PC-9 (cell line): ENCODE measurements at regions not wholly inside any gene's neighbourhood (a gene's known extent, or its start where the extent isn't known, plus 50 kb on each side); places are given as distances from the start of the nearest gene placed in this dataset.
"Not testable (repeated sequence)": the region's sequence is repeated elsewhere in the genome, so short reads cannot be mapped to it uniquely, and the experiment has no call there.

ENCODE experiments used
- BruUV-seq: library from RNA; stranded (reverse); fragments of 400-500 nt; replicated peaks from 2 replicates; lab custom pipeline; 2021; lab: Mats Ljungman, UMichigan
- CTCF ChIA-PET: fragments of 300-600 bp; sonication (Branson Sonifier 250); formaldehyde crosslinking; loops from one replicate; lab custom pipeline; 2022; ENCODE audit warnings: antibody characterized with exemption; lab: Charles Lee
- POLR2A ChIA-PET: fragments of 300-600 bp; sonication (Branson Sonifier 250); formaldehyde crosslinking; loops from one replicate; lab custom pipeline; 2022; ENCODE audit warnings: antibody characterized with exemption; ENCODE audit not compliant: unreplicated experiment; lab: Charles Lee
- DNase-seq, 2 experiments: peaks; one replicate each; pipeline versions ENCODE4 v3.0.0 to v3.0.0-alpha.2; 2015 to 2022; ENCODE audit warnings: mixed read lengths in 1 of 2
- H2AFZ ChIP-seq: fragments of 200-600 bp; sonication (generic); 2 replicates; pipeline ENCODE4 v1.8.1; 2017; ENCODE audit warnings: antibody characterized with exemption
- H3F3A ChIP-seq: fragments of 200-600 bp; sonication (generic); 2 replicates; pipeline ENCODE4 v1.8.1; 2017; ENCODE audit warnings: antibody characterized with exemption, mild to moderate bottlenecking, low read depth; ENCODE audit not compliant: insufficient read depth
- H3K27ac ChIP-seq: fragments of 200-600 bp; sonication (generic); 2 replicates; pipeline ENCODE4 v1.6.1; 2016; ENCODE audit warnings: mixed run types
- H3K27me3 ChIP-seq: fragments of 200-600 bp; sonication (generic); 2 replicates; pipeline ENCODE4 v1.6.1; 2016; ENCODE audit warnings: low read depth, mixed run types; ENCODE audit not compliant: insufficient read depth
- H3K36me3 ChIP-seq: fragments of 200-600 bp; sonication (generic); 2 replicates; pipeline ENCODE4 v1.6.1; 2016; ENCODE audit warnings: low read depth, mixed run types
- H3K4me1 ChIP-seq: fragments of 200-600 bp; sonication (generic); replicated peaks from 2 replicates; pipeline ENCODE4 v1.6.1; 2016; ENCODE audit warnings: mixed run types; ENCODE audit not compliant: insufficient read depth
- H3K4me2 ChIP-seq: fragments of 200-600 bp; sonication (generic); 2 replicates; pipeline ENCODE4 v1.6.1; 2017; ENCODE audit warnings: mixed run types
- H3K4me3 ChIP-seq: fragments of 200-600 bp; sonication (generic); 2 replicates; pipeline ENCODE4 v1.6.1; 2016; ENCODE audit warnings: mixed run types
- H3K79me2 ChIP-seq: fragments of 200-600 bp; sonication (generic); 2 replicates; pipeline ENCODE4 v1.6.1; 2017; ENCODE audit warnings: low read depth, mixed run types
- H3K9me2 ChIP-seq: fragments of 200-600 bp; sonication (generic); 2 replicates; pipeline ENCODE4 v1.8.1; 2017; ENCODE audit warnings: mild to moderate bottlenecking; ENCODE audit not compliant: insufficient read depth
- H3K9me3 ChIP-seq: fragments of 200-600 bp; sonication (generic); 2 replicates; pipeline ENCODE4 v1.8.1; 2016; ENCODE audit warnings: low read depth; ENCODE audit not compliant: insufficient read depth
- H4K20me1 ChIP-seq: fragments of 200-600 bp; sonication (generic); 2 replicates; pipeline ENCODE4 v1.8.1; 2017; ENCODE audit not compliant: insufficient read depth
- EZH2 ChIP-seq: fragments of 200-600 bp; sonication (generic); IDR thresholded peaks from 2 replicates; pipeline ENCODE4 v1.8.0; 2017; ENCODE audit warnings: antibody characterized with exemption, low read depth
- intact Hi-C: fragments of 100-400 bp; cut with micrococcal nuclease; formaldehyde crosslinking; loops from one replicate; pipeline ENCODE4 v1.10.0; 2022; ENCODE audit not compliant: unreplicated experiment
- TF ChIP-seq, protein P1 (sequence below): fragments of 200-600 bp; sonication (generic); conservative IDR thresholded peaks from 2 replicates; pipeline ENCODE4 v1.6.1; 2017; ENCODE audit warnings: mixed run types, antibody characterized with exemption, mild to moderate bottlenecking, moderate library complexity

DNA sequence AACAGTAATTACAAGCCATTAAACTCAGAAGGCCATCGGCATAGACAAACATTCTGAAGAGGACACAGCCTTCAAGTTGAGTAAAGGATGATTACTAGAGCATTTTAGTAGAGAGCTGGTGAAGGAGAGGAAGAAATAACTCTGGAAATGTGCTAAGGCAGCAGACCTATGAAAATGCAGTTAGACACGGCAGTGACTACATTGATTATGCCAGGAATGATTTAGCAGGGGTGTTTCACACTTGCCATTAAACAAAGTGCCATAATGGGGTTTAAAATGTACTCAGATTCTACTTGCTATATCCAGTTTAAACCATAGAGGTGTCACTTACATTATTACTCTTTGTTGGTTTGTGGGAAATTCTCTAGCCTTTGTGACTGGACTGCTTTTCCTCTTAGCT is 372.3 kb downstream of the CPS1 start:
- H3K27ac ChIP-seq = no peak overlapping the region
- H2AFZ ChIP-seq = no peak overlapping the region
- H3K4me3 ChIP-seq = no peak overlapping the region
- no peaks in the 10 kb centered on the region for H3F3A ChIP-seq
- ChIA-PET POLR2A (no interaction called here), CTCF (no interaction called here)
- no peaks in the 10 kb centered on the region for H3K4me1 ChIP-seq
- intact Hi-C loops = no loop called here
- TF ChIP-seq, protein P1, sequence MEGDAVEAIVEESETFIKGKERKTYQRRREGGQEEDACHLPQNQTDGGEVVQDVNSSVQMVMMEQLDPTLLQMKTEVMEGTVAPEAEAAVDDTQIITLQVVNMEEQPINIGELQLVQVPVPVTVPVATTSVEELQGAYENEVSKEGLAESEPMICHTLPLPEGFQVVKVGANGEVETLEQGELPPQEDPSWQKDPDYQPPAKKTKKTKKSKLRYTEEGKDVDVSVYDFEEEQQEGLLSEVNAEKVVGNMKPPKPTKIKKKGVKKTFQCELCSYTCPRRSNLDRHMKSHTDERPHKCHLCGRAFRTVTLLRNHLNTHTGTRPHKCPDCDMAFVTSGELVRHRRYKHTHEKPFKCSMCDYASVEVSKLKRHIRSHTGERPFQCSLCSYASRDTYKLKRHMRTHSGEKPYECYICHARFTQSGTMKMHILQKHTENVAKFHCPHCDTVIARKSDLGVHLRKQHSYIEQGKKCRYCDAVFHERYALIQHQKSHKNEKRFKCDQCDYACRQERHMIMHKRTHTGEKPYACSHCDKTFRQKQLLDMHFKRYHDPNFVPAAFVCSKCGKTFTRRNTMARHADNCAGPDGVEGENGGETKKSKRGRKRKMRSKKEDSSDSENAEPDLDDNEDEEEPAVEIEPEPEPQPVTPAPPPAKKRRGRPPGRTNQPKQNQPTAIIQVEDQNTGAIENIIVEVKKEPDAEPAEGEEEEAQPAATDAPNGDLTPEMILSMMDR = no peak
- TF ChIP-seq EZH2 = no peak
- no peaks in the 10 kb centered on the region for H3K9me3 ChIP-seq
- BruUV-seq = no TSS peak
- no peaks in the 10 kb centered on the region for H3K36me3 ChIP-seq
- H3K27me3 ChIP-seq = no peaks in the 10 kb centered on the region
- no peak overlapping the region for H3K4me2 ChIP-seq
- no peaks in the 10 kb centered on the region for H3K9me2 ChIP-seq
- no peaks in the 10 kb centered on the region for H3K79me2 ChIP-seq
- H4K20me1 ChIP-seq = no peaks in the 10 kb centered on the region
- DNase-seq = no peak

DNA sequence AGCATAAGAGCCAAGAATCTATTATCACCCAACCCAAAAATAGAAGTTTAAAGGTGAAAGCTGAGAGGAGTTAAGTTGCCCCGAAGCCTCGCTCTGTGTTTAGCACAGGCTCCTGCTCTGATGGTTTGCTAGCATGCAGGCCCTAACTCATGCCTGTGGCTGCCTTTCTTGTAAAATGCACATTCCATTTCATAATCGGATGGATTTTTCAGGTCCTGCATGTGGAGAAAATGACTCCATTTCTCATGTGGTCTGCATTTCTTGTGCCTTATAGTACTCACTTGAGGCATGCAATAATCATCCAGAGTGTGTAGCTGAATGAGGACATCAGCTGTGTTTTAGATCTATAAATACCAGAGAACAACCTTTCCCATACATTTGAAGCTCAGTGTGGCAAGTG is 381.8 kb downstream of the CPS1 start:
- H3K36me3 ChIP-seq = no peaks in the 10 kb centered on the region
- no peaks in the 10 kb centered on the region; the same call in 1 of the 2 replicates for H3K9me2 ChIP-seq
- TF ChIP-seq EZH2 = no peak
- TF ChIP-seq, protein P1 = no peak
- H3K4me1 ChIP-seq = no peaks in the 10 kb centered on the region
- BruUV-seq = no TSS peak
- H3K9me3 ChIP-seq = no peaks in the 10 kb centered on the region
- H3K27ac ChIP-seq = no peak overlapping the region
- no peaks in the 10 kb centered on the region for H4K20me1 ChIP-seq
- CTCF ChIA-PET = no interaction called here
- H3K4me3 ChIP-seq = no peak overlapping the region
- H3K27me3 ChIP-seq = no peaks in the 10 kb centered on the region
- POLR2A ChIA-PET = no interaction called here
- H3F3A ChIP-seq = no peaks in the 10 kb centered on the region
- no peak overlapping the region for H2AFZ ChIP-seq
- H3K4me2 ChIP-seq = no peak overlapping the region
- DNase-seq = no peak
- H3K79me2 ChIP-seq = no peaks in the 10 kb centered on the region
- intact Hi-C loops = no loop called here

GRCh38 chr2:210946395-210946794 is 390.0 kb downstream of the CPS1 start:
- intact Hi-C loops = no loop called here
- no peak for TF ChIP-seq EZH2
- TF ChIP-seq, protein P1 = no peak
- CTCF ChIA-PET = no interaction called here
- Histone ChIP-seq H3K9me2 (no peaks in the 10 kb centered on the region), H3K27me3 (no peaks in the 10 kb centered on the region), H3F3A (no peaks in the 10 kb centered on the region), H3K9me3 (no peaks in the 10 kb centered on the region), H3K79me2 (no peaks in the 10 kb centered on the region), H4K20me1 (no peaks in the 10 kb centered on the region), H2AFZ (no peak overlapping the region), H3K4me1 (no peaks in the 10 kb centered on the region), H3K36me3 (no peaks in the 10 kb centered on the region), H3K4me2 (no peak overlapping the region), H3K27ac (no peak overlapping the region), H3K4me3 (no peak overlapping the region)
- BruUV-seq = no TSS peak
- POLR2A ChIA-PET = no interaction called here
- no peak for DNase-seq

GRCh38 chr2:210950434-210951060 is 394.1 kb downstream of the CPS1 start:
- H4K20me1 ChIP-seq, H3K9me2 ChIP-seq, BruUV-seq, CTCF ChIA-PET, H3K79me2 ChIP-seq, intact Hi-C loops, H2AFZ ChIP-seq, H3F3A ChIP-seq, H3K27ac ChIP-seq, H3K9me3 ChIP-seq, DNase-seq, H3K36me3 ChIP-seq, H3K4me3 ChIP-seq, H3K4me2 ChIP-seq, H3K27me3 ChIP-seq, POLR2A ChIA-PET, H3K4me1 ChIP-seq: not testable (repeated sequence)
